Sigmoid colon (tissue), 4 donors: ENCODE measurements at regions not wholly inside any gene's neighbourhood (a gene's known extent, or its start where the extent isn't known, plus 50 kb on each side); places are given as distances from the start of the nearest gene placed in this dataset.

ENCODE experiments used
- EP300 ChIP-seq, 4 donors: sonication (generic); formaldehyde crosslinking; IDR thresholded peaks; one replicate each; pipeline ENCODE4 v1.6.1; 2017; ENCODE audit warnings: antibody characterized with exemption in 4 of 4
- POLR2AphosphoS5 ChIP-seq, 4 donors: sonication (generic); formaldehyde crosslinking; IDR thresholded peaks; one replicate each; pipeline ENCODE4 v1.6.1; 2017; ENCODE audit warnings: antibody characterized with exemption in 4 of 4
- TF ChIP-seq, protein P1 (sequence below), 4 experiments: fragments of 450-650 bp in 3 of 4; fragments of 200-600 bp in 1 of 4; IDR thresholded peaks; one replicate each; pipeline ENCODE4 v1.5.1; 2016 to 2019; ENCODE audit warnings: antibody characterized with exemption in 4 of 4, mild to moderate bottlenecking in 3 of 4, moderate library complexity in 2 of 4

- TF ChIP-seq, protein P1, sequence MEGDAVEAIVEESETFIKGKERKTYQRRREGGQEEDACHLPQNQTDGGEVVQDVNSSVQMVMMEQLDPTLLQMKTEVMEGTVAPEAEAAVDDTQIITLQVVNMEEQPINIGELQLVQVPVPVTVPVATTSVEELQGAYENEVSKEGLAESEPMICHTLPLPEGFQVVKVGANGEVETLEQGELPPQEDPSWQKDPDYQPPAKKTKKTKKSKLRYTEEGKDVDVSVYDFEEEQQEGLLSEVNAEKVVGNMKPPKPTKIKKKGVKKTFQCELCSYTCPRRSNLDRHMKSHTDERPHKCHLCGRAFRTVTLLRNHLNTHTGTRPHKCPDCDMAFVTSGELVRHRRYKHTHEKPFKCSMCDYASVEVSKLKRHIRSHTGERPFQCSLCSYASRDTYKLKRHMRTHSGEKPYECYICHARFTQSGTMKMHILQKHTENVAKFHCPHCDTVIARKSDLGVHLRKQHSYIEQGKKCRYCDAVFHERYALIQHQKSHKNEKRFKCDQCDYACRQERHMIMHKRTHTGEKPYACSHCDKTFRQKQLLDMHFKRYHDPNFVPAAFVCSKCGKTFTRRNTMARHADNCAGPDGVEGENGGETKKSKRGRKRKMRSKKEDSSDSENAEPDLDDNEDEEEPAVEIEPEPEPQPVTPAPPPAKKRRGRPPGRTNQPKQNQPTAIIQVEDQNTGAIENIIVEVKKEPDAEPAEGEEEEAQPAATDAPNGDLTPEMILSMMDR (IDR thresholded peaks at IDR 0.05) = no peak
- no peak for TF ChIP-seq POLR2AphosphoS5 (IDR thresholded peaks at IDR 0.05)
- no peak for TF ChIP-seq EP300 (IDR thresholded peaks at IDR 0.05)
Observed at GRCh38 chr2:38203446-38203810, 127.5 kb upstream of the CYP1B1 start.
